ENCODE measurements at regions not wholly inside any gene's neighbourhood (a gene's known extent, or its start where the extent isn't known, plus 50 kb on each side); places are given as distances from the start of the nearest gene placed in this dataset.

DNA sequence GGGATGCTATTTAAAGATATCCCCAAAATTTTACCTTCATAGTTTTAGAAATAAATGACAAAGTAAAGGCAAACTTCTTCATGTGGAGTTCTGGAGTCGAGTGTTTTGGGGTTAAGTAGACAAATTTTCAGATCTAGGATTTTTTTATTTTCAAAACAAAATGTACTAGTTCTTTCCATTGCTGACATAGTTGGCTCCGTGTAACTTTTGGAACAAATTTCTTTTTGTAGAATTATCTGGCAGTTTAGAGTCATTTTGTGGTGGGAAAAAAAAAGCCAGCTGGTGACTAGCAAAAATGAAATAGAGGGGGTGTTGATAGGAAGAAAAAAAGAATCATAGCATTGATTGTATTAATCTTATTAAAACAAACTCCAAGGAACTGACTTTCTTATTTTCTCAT, 131.6 kb upstream of the TCF21 start:
- no peaks in the 10 kb centered on the region for H3K27me3 Mint-ChIP-seq (ENCODE audit: low read depth)
- no peaks in the 10 kb centered on the region for H3K36me3 Mint-ChIP-seq (ENCODE audit: low read depth)
- H3K4me3 Mint-ChIP-seq (ENCODE audit: unreplicated experiment), result no peak overlapping the region
- TF ChIP-seq, protein P1, sequence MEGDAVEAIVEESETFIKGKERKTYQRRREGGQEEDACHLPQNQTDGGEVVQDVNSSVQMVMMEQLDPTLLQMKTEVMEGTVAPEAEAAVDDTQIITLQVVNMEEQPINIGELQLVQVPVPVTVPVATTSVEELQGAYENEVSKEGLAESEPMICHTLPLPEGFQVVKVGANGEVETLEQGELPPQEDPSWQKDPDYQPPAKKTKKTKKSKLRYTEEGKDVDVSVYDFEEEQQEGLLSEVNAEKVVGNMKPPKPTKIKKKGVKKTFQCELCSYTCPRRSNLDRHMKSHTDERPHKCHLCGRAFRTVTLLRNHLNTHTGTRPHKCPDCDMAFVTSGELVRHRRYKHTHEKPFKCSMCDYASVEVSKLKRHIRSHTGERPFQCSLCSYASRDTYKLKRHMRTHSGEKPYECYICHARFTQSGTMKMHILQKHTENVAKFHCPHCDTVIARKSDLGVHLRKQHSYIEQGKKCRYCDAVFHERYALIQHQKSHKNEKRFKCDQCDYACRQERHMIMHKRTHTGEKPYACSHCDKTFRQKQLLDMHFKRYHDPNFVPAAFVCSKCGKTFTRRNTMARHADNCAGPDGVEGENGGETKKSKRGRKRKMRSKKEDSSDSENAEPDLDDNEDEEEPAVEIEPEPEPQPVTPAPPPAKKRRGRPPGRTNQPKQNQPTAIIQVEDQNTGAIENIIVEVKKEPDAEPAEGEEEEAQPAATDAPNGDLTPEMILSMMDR (IDR thresholded peaks at IDR 0.05), result no peak
- DNase-seq (ENCODE audit: low spot score), result no peak
- peaks cover 93% of the 10 kb centered on the region for H3K4me1 Mint-ChIP-seq (ENCODE audit: low read depth)
- H3K27ac Mint-ChIP-seq (ENCODE audit: unreplicated experiment), result peak overlapping the region; percentile 74
- peaks cover 2% of the 10 kb centered on the region for H3K9me3 Mint-ChIP-seq (ENCODE audit: low read depth)

DNA sequence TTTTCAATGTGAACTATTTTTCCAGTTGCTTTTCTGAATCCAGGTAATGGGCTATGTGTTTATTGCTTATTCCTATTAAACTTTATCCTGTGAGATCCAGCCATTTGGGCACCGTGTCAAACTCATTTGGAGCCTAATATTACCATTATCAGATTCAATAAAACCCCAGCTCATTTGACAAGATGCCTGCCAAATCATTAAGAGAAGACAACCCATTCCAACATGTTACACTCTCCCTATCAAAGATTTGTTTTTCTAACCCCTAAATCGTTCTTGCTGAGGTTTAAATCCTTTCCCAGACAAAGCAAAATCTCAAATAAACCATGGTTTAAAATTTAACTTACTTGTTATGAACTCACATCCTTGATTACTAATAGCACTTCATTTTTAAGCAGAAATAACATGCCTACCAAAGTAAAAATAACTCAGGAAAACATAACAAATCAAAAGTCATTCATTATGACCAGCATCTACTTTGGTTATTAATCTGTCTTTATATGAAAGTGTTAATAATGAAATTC, 130.0 kb upstream of the TCF21 start:
- no peaks in the 10 kb centered on the region for H3K27me3 Mint-ChIP-seq (ENCODE audit: low read depth)
- TF ChIP-seq, protein P1 (IDR thresholded peaks at IDR 0.05), result no peak
- peaks cover 90% of the 10 kb centered on the region for H3K4me1 Mint-ChIP-seq (ENCODE audit: low read depth)
- H3K4me3 Mint-ChIP-seq (ENCODE audit: unreplicated experiment), result no peak overlapping the region
- peaks cover 2% of the 10 kb centered on the region for H3K9me3 Mint-ChIP-seq (ENCODE audit: low read depth)
- H3K36me3 Mint-ChIP-seq (ENCODE audit: low read depth), result no peaks in the 10 kb centered on the region
- peak overlapping the region; percentile 74 for H3K27ac Mint-ChIP-seq (ENCODE audit: unreplicated experiment)
- DNase-seq (ENCODE audit: low spot score), result no peak

DNA sequence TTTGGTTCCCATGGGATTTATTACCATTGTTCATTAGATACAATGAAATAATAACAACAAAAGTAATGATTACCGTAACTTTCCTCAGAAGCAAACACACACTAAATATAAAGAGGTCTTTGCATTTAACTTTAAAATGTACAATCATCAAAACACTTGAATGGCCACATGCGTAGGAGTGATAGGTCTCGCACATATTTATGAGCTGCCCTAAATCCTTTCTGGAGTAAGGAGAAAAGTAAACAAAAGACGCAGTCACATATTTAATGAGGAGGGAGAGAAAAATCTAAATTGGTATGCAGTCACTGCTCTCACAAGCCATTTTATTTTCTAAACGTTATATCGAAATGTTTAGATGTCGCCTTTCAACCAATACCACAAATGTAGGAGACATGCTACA, 129.4 kb upstream of the TCF21 start:
- no peak overlapping the region for H3K4me3 Mint-ChIP-seq (ENCODE audit: unreplicated experiment)
- H3K27ac Mint-ChIP-seq (ENCODE audit: unreplicated experiment), result peak overlapping the region; percentile 29
- TF ChIP-seq, protein P1 (IDR thresholded peaks at IDR 0.05), result no peak
- DNase-seq (ENCODE audit: low spot score), result no peak
- no peaks in the 10 kb centered on the region for H3K27me3 Mint-ChIP-seq (ENCODE audit: low read depth)
- peaks cover 91% of the 10 kb centered on the region for H3K4me1 Mint-ChIP-seq (ENCODE audit: low read depth)
- no peaks in the 10 kb centered on the region for H3K36me3 Mint-ChIP-seq (ENCODE audit: low read depth)
- H3K9me3 Mint-ChIP-seq (ENCODE audit: low read depth), result no peaks in the 10 kb centered on the region

DNA sequence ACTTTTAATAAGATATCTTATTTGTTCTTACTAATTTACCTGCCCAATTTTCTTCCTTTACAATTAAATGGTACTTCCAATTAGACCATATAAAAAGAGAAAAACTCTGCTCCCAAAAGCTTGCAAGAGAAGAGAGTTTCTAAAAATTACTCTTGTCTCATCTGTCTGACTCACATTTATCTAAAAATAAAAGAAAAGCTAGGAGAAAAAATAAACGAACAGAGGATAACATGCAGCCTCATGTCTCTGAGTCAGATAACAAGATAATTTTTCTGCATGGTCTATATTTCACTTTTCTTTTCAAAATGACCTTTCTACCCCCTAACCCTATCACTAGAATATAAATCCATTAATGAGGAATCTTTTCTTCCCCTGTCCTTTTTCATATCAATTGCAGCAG, 127.2 kb upstream of the TCF21 start:
- peak overlapping the region; percentile 39 for H3K4me3 Mint-ChIP-seq (ENCODE audit: unreplicated experiment)
- H3K36me3 Mint-ChIP-seq (ENCODE audit: low read depth), result no peaks in the 10 kb centered on the region
- DNase-seq (ENCODE audit: low spot score), result no peak
- H3K27me3 Mint-ChIP-seq (ENCODE audit: low read depth), result no peaks in the 10 kb centered on the region
- peak overlapping the region; percentile 96 for H3K27ac Mint-ChIP-seq (ENCODE audit: unreplicated experiment)
- TF ChIP-seq, protein P1 (IDR thresholded peaks at IDR 0.05), result no peak
- peaks cover 77% of the 10 kb centered on the region for H3K4me1 Mint-ChIP-seq (ENCODE audit: low read depth)
- no peaks in the 10 kb centered on the region for H3K9me3 Mint-ChIP-seq (ENCODE audit: low read depth)

DNA sequence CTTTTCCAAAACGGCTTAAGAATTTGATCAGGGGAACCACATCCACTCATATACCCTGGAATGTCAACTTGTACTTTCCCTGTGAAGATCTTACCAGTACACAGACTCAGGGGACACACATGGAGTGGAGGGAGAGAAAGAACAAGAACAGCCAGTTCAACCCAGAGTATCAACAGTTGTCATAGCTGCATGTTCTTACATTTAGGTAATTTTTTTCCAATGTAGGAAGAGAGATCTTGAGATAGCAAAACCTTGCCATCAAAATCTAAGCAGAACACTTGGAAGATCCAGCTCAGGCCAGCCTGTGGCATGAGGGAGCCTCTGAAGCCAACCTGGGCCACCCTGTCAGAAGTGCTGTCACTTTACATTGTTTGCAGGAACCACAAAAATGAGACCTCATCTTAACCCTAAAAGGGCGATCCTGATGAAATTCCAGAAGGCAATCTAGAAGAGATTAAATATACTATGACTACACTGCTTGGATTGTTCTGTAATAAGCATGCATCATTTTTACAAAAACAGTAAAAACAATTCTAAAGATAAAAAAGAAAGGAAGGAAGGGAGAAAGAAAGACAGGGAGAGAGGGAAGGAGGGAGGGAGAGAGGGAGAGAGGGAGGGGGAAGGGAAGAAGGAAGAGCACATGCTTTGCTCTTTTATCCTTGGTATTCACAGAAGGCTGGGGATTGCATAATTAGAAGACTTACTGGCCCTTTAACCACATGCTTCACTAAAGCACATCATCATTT, 124.7 kb upstream of the TCF21 start:
- Mint-ChIP-seq H3K4me1 (ENCODE audit: low read depth) (peaks cover 58% of the 10 kb centered on the region), H3K4me3 (ENCODE audit: unreplicated experiment) (no peak overlapping the region)
- DNase-seq (ENCODE audit: low spot score), result no peak

More for the DNA sequence above, 124.7 kb upstream of the TCF21 start:
- no peaks in the 10 kb centered on the region for H3K36me3 Mint-ChIP-seq (ENCODE audit: low read depth)
- no peaks in the 10 kb centered on the region for H3K27me3 Mint-ChIP-seq (ENCODE audit: low read depth)
- no peaks in the 10 kb centered on the region for H3K9me3 Mint-ChIP-seq (ENCODE audit: low read depth)
- TF ChIP-seq, protein P1 (IDR thresholded peaks at IDR 0.05), result no peak
- peak overlapping the region; percentile 74 for H3K27ac Mint-ChIP-seq (ENCODE audit: unreplicated experiment)
